Hepatocyte (in vitro differentiated cells): ENCODE measurements at regions not wholly inside any gene's neighbourhood (a gene's known extent, or its start where the extent isn't known, plus 50 kb on each side); places are given as distances from the start of the nearest gene placed in this dataset.

Source experiments
- EZH2 ChIP-seq: fragments of 200-600 bp; sonication (generic); IDR thresholded peaks from 2 replicates; pipeline ENCODE4 v1.6.1; 2016; ENCODE audit warnings: antibody characterized with exemption, mild to moderate bottlenecking, borderline replicate concordance
- EZH2phosphoT487 ChIP-seq: fragments of 200-600 bp; sonication (generic); IDR thresholded peaks from one replicate; pipeline ENCODE4 v1.6.1; 2018; ENCODE audit warnings: antibody characterized with exemption, mild to moderate bottlenecking, low read depth, moderate library complexity; ENCODE audit not compliant: unreplicated experiment, severe bottlenecking
- TF ChIP-seq, protein P1 (sequence below): fragments of 200-600 bp; sonication (generic); IDR thresholded peaks from 2 replicates; pipeline ENCODE4 v1.5.1; 2016; ENCODE audit warnings: antibody characterized with exemption, mild to moderate bottlenecking; ENCODE audit not compliant: poor library complexity

DNA sequence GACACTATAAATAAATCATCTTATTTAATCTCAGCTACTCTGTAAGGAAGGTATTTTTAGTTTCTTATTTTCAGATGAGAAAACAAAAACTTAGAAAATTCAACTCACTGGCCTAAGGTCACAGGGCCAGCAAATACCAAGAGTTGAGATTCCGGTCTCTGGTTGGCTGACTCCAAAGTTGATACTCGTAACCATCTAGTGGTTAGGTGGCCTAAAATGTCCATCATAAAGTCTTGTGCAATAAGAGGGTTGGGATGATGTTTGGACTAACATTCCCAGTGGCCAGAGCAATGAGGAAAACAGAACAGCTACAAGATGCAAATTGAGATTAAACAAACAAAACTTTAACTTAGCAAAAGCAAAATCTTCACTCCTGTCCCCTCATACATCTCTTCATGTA is 360.3 kb downstream of the FIGN start:
- TF ChIP-seq, protein P1, sequence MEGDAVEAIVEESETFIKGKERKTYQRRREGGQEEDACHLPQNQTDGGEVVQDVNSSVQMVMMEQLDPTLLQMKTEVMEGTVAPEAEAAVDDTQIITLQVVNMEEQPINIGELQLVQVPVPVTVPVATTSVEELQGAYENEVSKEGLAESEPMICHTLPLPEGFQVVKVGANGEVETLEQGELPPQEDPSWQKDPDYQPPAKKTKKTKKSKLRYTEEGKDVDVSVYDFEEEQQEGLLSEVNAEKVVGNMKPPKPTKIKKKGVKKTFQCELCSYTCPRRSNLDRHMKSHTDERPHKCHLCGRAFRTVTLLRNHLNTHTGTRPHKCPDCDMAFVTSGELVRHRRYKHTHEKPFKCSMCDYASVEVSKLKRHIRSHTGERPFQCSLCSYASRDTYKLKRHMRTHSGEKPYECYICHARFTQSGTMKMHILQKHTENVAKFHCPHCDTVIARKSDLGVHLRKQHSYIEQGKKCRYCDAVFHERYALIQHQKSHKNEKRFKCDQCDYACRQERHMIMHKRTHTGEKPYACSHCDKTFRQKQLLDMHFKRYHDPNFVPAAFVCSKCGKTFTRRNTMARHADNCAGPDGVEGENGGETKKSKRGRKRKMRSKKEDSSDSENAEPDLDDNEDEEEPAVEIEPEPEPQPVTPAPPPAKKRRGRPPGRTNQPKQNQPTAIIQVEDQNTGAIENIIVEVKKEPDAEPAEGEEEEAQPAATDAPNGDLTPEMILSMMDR = no peak
- TF ChIP-seq EZH2 = no peak
- TF ChIP-seq EZH2phosphoT487 = no peak
